ENCODE measurements at regions not wholly inside any gene's neighbourhood (a gene's known extent, or its start where the extent isn't known, plus 50 kb on each side); places are given as distances from the start of the nearest gene placed in this dataset.

GRCh38 chr6:140178520-140178919 is 804.1 kb upstream of the CITED2 start:
- POLR2A ChIA-PET, result no interaction called here
- ATAC-seq (ENCODE audit: low read depth), result no peak
- H3K9me3 Mint-ChIP-seq, result no peaks in the 10 kb centered on the region

GRCh38 chr6:140176306-140176705 is 801.9 kb upstream of the CITED2 start:
- Mint-ChIP-seq H3K4me3 (no peak overlapping the region), H3K4me1 (no peaks in the 10 kb centered on the region), H3K27ac (no peak overlapping the region), H3K9me3 (peaks cover 6% of the 10 kb centered on the region), H3K27me3 (no peaks in the 10 kb centered on the region), H3K36me3 (ENCODE audit: low read depth) (no peaks in the 10 kb centered on the region)
- DNase-seq (no peak), ATAC-seq (ENCODE audit: low read depth) (no peak)
- ChIA-PET POLR2A (no interaction called here), CTCF (no interaction called here)
- intact Hi-C loops (cut with micrococcal nuclease), result no loop called here
- no peak for TF ChIP-seq CTCF (IDR thresholded peaks at IDR 0.05)

More at GRCh38 chr6:140178520-140178919, 804.1 kb upstream of the CITED2 start:
- Mint-ChIP-seq H3K27me3 (no peaks in the 10 kb centered on the region), H3K27ac (no peak overlapping the region), H3K4me3 (no peak overlapping the region), H3K36me3 (ENCODE audit: low read depth) (no peaks in the 10 kb centered on the region), H3K4me1 (no peaks in the 10 kb centered on the region)
- CTCF ChIA-PET, result no interaction called here
- no peak for DNase-seq
- TF ChIP-seq CTCF (IDR thresholded peaks at IDR 0.05), result no peak
- intact Hi-C loops (cut with micrococcal nuclease), result no loop called here

GRCh38 chr6:140175486-140175885 is 801.0 kb upstream of the CITED2 start:
- ChIA-PET CTCF (no interaction called here), POLR2A (no interaction called here)
- Mint-ChIP-seq H3K27ac (no peak overlapping the region), H3K4me3 (no peak overlapping the region), H3K27me3 (no peaks in the 10 kb centered on the region), H3K36me3 (ENCODE audit: low read depth) (no peaks in the 10 kb centered on the region), H3K9me3 (peaks cover 6% of the 10 kb centered on the region), H3K4me1 (no peaks in the 10 kb centered on the region)
- DNase-seq, result no peak
- no peak for TF ChIP-seq CTCF (IDR thresholded peaks at IDR 0.05)
- intact Hi-C loops (cut with micrococcal nuclease), result no loop called here
- no peak for ATAC-seq (ENCODE audit: low read depth)

GRCh38 chr6:140174524-140174923 is 800.1 kb upstream of the CITED2 start:
- no peak for TF ChIP-seq CTCF (IDR thresholded peaks at IDR 0.05)
- DNase-seq (no peak), ATAC-seq (ENCODE audit: low read depth) (no peak)
- Mint-ChIP-seq H3K9me3 (peaks cover 6% of the 10 kb centered on the region), H3K27ac (no peak overlapping the region), H3K27me3 (no peaks in the 10 kb centered on the region), H3K36me3 (ENCODE audit: low read depth) (no peaks in the 10 kb centered on the region), H3K4me3 (no peak overlapping the region), H3K4me1 (no peaks in the 10 kb centered on the region)
- ChIA-PET POLR2A (no interaction called here), CTCF (no interaction called here)
- intact Hi-C loops (cut with micrococcal nuclease), result no loop called here

- DNase-seq (no peak), ATAC-seq (ENCODE audit: low read depth) (no peak)
- H3K36me3 Mint-ChIP-seq (ENCODE audit: low read depth), result no peaks in the 10 kb centered on the region
- no peaks in the 10 kb centered on the region for H3K4me1 Mint-ChIP-seq
- ChIA-PET POLR2A (no interaction called here), CTCF (no interaction called here)
- no peak overlapping the region for H3K4me3 Mint-ChIP-seq
- H3K27ac Mint-ChIP-seq, result no peak overlapping the region
- H3K9me3 Mint-ChIP-seq, result peaks cover 6% of the 10 kb centered on the region
- intact Hi-C loops (cut with micrococcal nuclease), result no loop called here
- TF ChIP-seq CTCF (IDR thresholded peaks at IDR 0.05), result no peak
- H3K27me3 Mint-ChIP-seq, result no peaks in the 10 kb centered on the region
These were observed 793.9 kb upstream of the CITED2 start for GRCh38 chr6:140168365-140168764.
